ENCODE measurements at regions not wholly inside any gene's neighbourhood (a gene's known extent, or its start where the extent isn't known, plus 50 kb on each side); places are given as distances from the start of the nearest gene placed in this dataset.

GRCh38 chr12:14076538-14076937 lies 95.1 kb upstream of the GRIN2B start:
- TF ChIP-seq, protein P1, sequence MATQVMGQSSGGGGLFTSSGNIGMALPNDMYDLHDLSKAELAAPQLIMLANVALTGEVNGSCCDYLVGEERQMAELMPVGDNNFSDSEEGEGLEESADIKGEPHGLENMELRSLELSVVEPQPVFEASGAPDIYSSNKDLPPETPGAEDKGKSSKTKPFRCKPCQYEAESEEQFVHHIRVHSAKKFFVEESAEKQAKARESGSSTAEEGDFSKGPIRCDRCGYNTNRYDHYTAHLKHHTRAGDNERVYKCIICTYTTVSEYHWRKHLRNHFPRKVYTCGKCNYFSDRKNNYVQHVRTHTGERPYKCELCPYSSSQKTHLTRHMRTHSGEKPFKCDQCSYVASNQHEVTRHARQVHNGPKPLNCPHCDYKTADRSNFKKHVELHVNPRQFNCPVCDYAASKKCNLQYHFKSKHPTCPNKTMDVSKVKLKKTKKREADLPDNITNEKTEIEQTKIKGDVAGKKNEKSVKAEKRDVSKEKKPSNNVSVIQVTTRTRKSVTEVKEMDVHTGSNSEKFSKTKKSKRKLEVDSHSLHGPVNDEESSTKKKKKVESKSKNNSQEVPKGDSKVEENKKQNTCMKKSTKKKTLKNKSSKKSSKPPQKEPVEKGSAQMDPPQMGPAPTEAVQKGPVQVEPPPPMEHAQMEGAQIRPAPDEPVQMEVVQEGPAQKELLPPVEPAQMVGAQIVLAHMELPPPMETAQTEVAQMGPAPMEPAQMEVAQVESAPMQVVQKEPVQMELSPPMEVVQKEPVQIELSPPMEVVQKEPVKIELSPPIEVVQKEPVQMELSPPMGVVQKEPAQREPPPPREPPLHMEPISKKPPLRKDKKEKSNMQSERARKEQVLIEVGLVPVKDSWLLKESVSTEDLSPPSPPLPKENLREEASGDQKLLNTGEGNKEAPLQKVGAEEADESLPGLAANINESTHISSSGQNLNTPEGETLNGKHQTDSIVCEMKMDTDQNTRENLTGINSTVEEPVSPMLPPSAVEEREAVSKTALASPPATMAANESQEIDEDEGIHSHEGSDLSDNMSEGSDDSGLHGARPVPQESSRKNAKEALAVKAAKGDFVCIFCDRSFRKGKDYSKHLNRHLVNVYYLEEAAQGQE (IDR thresholded peaks at IDR 0.05; ENCODE audit: low read depth): no peak
- TF ChIP-seq NFIC (IDR thresholded peaks at IDR 0.05) (no peak), RAD21 (IDR thresholded peaks at IDR 0.05; ENCODE audit: low read depth) (no peak), CEBPB (IDR thresholded peaks at IDR 0.05) (no peak), EGR1 (IDR thresholded peaks at IDR 0.05) (no peak), MAX (IDR thresholded peaks at IDR 0.05) (no peak), TCF12 (IDR thresholded peaks at IDR 0.05; ENCODE audit: low read depth) (no peak), YY1 (IDR thresholded peaks at IDR 0.05; ENCODE audit: low read depth) (no peak), CREB1 (IDR thresholded peaks at IDR 0.05; ENCODE audit: low read depth) (no peak), TAF1 (IDR thresholded peaks at IDR 0.05; ENCODE audit: low read depth) (no peak), EP300 (IDR thresholded peaks at IDR 0.05; ENCODE audit: borderline replicate concordance) (no peak), FOXM1 (IDR thresholded peaks at IDR 0.05; ENCODE audit: borderline replicate concordance, low read depth) (no peak), ZBTB7A (IDR thresholded peaks at IDR 0.05; ENCODE audit: low read depth) (no peak), USF1 (IDR thresholded peaks at IDR 0.05) (no peak), TEAD4 (IDR thresholded peaks at IDR 0.05) (no peak)

DNA sequence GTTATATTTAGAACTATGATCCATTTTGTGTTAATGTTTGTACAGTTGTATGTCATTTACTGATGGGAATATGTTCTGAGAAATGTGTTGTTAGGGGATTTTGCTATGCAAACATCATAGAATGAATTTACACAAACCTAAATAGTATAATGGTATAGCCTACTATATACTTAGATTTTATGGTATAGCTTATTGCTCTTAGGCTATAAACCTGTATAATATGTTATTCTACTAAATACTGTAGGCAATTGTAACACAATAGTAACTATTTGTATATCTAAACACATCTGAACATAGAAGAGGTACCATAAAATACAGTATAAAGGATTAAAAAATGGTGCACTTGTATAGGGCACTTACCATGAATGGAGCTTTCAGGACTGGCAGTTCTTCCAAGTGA lies 105.4 kb upstream of the GRIN2B start:
- no peak for TF ChIP-seq MAX (IDR thresholded peaks at IDR 0.05)
- TF ChIP-seq FOXM1 (IDR thresholded peaks at IDR 0.05; ENCODE audit: borderline replicate concordance, low read depth): no peak
- TF ChIP-seq YY1 (IDR thresholded peaks at IDR 0.05; ENCODE audit: low read depth): no peak
- no peak for TF ChIP-seq NFIC (IDR thresholded peaks at IDR 0.05)
- TF ChIP-seq TAF1 (IDR thresholded peaks at IDR 0.05; ENCODE audit: low read depth): no peak
- TF ChIP-seq TCF12 (IDR thresholded peaks at IDR 0.05; ENCODE audit: low read depth): no peak
- no peak for TF ChIP-seq CEBPB (IDR thresholded peaks at IDR 0.05)
- TF ChIP-seq ZBTB7A (IDR thresholded peaks at IDR 0.05; ENCODE audit: low read depth): no peak
- no peak for TF ChIP-seq RAD21 (IDR thresholded peaks at IDR 0.05; ENCODE audit: low read depth)
- TF ChIP-seq EGR1 (IDR thresholded peaks at IDR 0.05): no peak
- TF ChIP-seq EP300 (IDR thresholded peaks at IDR 0.05; ENCODE audit: borderline replicate concordance): no peak
- no peak for TF ChIP-seq TEAD4 (IDR thresholded peaks at IDR 0.05)
- no peak for TF ChIP-seq CREB1 (IDR thresholded peaks at IDR 0.05; ENCODE audit: low read depth)
- TF ChIP-seq, protein P1 (IDR thresholded peaks at IDR 0.05; ENCODE audit: low read depth): no peak
- no peak for TF ChIP-seq USF1 (IDR thresholded peaks at IDR 0.05)

- TF ChIP-seq RAD21 (IDR thresholded peaks at IDR 0.05; ENCODE audit: low read depth): no peak
- TF ChIP-seq, protein P1 (IDR thresholded peaks at IDR 0.05; ENCODE audit: low read depth): no peak
- TF ChIP-seq TAF1 (IDR thresholded peaks at IDR 0.05; ENCODE audit: low read depth): no peak
Observed at GRCh38 chr12:14099994-14100393, 118.6 kb upstream of the GRIN2B start.

DNA sequence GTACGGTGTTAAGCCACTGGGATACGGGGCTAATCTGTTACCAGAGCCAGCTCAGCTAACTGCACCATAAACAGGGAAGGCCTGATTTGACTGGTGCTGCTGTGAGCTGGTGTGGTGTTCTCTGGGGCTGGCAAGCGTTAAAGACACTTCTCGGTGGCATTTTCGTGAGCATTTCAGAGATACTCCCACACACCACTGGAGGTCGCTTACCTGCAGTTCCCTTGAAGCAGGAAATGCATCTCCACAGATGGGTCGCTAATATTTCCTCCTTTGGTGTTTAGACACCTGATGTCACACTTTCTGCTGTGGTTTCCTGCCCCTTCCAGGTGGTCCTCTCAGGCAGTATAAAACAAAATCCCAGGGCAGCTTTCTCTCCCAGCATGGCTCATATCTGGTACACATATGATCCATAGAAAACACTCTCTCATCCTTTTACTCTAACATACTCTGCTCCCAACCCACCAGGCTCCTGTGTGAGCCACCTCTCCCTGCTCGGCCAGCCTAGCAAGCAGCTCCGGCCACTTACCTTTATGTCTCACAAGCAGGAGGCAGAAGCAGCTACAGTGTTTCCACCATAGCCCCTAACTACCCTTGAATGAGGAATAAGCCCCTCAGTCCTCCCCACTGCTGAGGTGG lies 129.9 kb upstream of the GRIN2B start:
- TF ChIP-seq TEAD4 (IDR thresholded peaks at IDR 0.05) (no peak), RAD21 (IDR thresholded peaks at IDR 0.05; ENCODE audit: low read depth) (peak; percentile 28; the same call in 1 of the 2 replicates)

GRCh38 chr12:14113031-14113430 lies 131.6 kb upstream of the GRIN2B start:
- TF ChIP-seq TCF12 (IDR thresholded peaks at IDR 0.05; ENCODE audit: low read depth) (no peak), TAF1 (IDR thresholded peaks at IDR 0.05; ENCODE audit: low read depth) (no peak), CEBPB (IDR thresholded peaks at IDR 0.05) (no peak), YY1 (IDR thresholded peaks at IDR 0.05; ENCODE audit: low read depth) (no peak), MAX (IDR thresholded peaks at IDR 0.05) (no peak), ZBTB7A (IDR thresholded peaks at IDR 0.05; ENCODE audit: low read depth) (no peak), CREB1 (IDR thresholded peaks at IDR 0.05; ENCODE audit: low read depth) (no peak), TEAD4 (IDR thresholded peaks at IDR 0.05) (no peak), FOXM1 (IDR thresholded peaks at IDR 0.05; ENCODE audit: borderline replicate concordance, low read depth) (no peak), EP300 (IDR thresholded peaks at IDR 0.05; ENCODE audit: borderline replicate concordance) (no peak), RAD21 (IDR thresholded peaks at IDR 0.05; ENCODE audit: low read depth) (no peak), NFIC (IDR thresholded peaks at IDR 0.05) (no peak)
- TF ChIP-seq, protein P1 (IDR thresholded peaks at IDR 0.05; ENCODE audit: low read depth): no peak

Data from Ishikawa (cell line).